HepG2 (cell line): ENCODE measurements at regions not wholly inside any gene's neighbourhood (a gene's known extent, or its start where the extent isn't known, plus 50 kb on each side); places are given as distances from the start of the nearest gene placed in this dataset.
"Not testable (repeated sequence)": the region's sequence is repeated elsewhere in the genome, so short reads cannot be mapped to it uniquely, and the experiment has no call there.

Experiments
- ATAC-seq: fragments of 200-7000 bp; cut with Tn5 transposase; 3 replicates; pipeline ENCODE4 v1.9.1; 2020; ENCODE audit warnings: mild to moderate bottlenecking, moderate library complexity
- BruUV-seq: library from RNA; stranded (reverse); fragments of 400-500 nt; replicated peaks from 2 replicates; lab custom pipeline; 2021; lab: Mats Ljungman, UMichigan
- CTCF ChIA-PET: fragments of 300-600 bp; formaldehyde crosslinking; extraction: SDS; loops from one replicate; lab custom pipeline; 2021; ENCODE audit warnings: low total read pairs, inconsistent platforms, low intra/inter-chr PET ratio; lab: Yijun Ruan, JAX
- POLR2A ChIA-PET: fragments of 350-600 bp; sonication (Branson Sonifier 250); formaldehyde crosslinking; loops from one replicate; lab custom pipeline; 2020; ENCODE audit warnings: antibody characterized with exemption, inconsistent platforms; lab: Yijun Ruan, JAX
- DNase-seq: peaks from one replicate; pipeline ENCODE4 v3.0.0-alpha.2; 2015; ENCODE audit warnings: low spot score
- FAIRE-seq: peaks from 3 replicates; lab custom pipeline; 2011; peaks lifted over from hg19 to GRCh38; lab: Jason Lieb, UNC
- H2AFZ ChIP-seq: one replicate; pipeline ENCODE4 v1.6.1; 2011; ENCODE audit warnings: low read length, inconsistent platforms
- H3K27ac ChIP-seq: fragments of 300-600 bp; 3 replicates; pipeline ENCODE4 v1.8.0; 2011; ENCODE audit warnings: mixed run types, mild to moderate bottlenecking, mixed read lengths, low read length, inconsistent platforms; ENCODE audit not compliant: insufficient read depth; ENCODE audit errors: extremely low read length
- H3K27me3 ChIP-seq, 2 experiments: fragments of 200-600 bp in 1 of 2; 2 replicates in 1 of 2; 3 replicates in 1 of 2; pipeline versions ENCODE4 v1.6.0 to v1.8.0; 2011; ENCODE audit warnings: low read length in 2 of 2, mild to moderate bottlenecking in 2 of 2, moderate library complexity in 2 of 2, inconsistent platforms in 1 of 2; ENCODE audit not compliant: insufficient read depth in 2 of 2, control insufficient read depth in 1 of 2
- H3K36me3 ChIP-seq, 2 experiments: fragments of 200-600 bp in 1 of 2; replicated peaks in 1 of 2; 2 replicates in 1 of 2; 3 replicates in 1 of 2; pipeline versions ENCODE4 v1.5.1 to v1.8.0; 2011; ENCODE audit warnings: low read length in 2 of 2, inconsistent platforms in 1 of 2; ENCODE audit not compliant: insufficient read depth in 2 of 2, control insufficient read depth in 1 of 2
- H3K4me1 ChIP-seq: 2 replicates; pipeline ENCODE4 v1.5.1; 2012; ENCODE audit warnings: low read length, inconsistent platforms; ENCODE audit not compliant: insufficient read depth
- H3K4me2 ChIP-seq: 2 replicates; pipeline ENCODE4 v1.6.0; 2011; ENCODE audit warnings: low read depth, low read length, inconsistent platforms
- H3K4me3 ChIP-seq, 3 experiments: fragments of 200-600 bp in 1 of 3; sonication (generic), shearing (Covaris generic) in 1 of 3; replicated peaks in 1 of 3; 2 replicates each; pipeline ENCODE4 v1.5.1; 2011 to 2016; ENCODE audit warnings: low read length in 3 of 3, inconsistent platforms in 2 of 3, low read depth in 2 of 3, mild to moderate bottlenecking in 2 of 3, control low read depth in 1 of 3, mixed read lengths in 1 of 3; ENCODE audit not compliant: insufficient read depth in 1 of 3
- H3K79me2 ChIP-seq: one replicate; pipeline ENCODE4 v1.6.1; 2011; ENCODE audit warnings: low read length, inconsistent platforms; ENCODE audit not compliant: insufficient read depth
- H3K9ac ChIP-seq: 2 replicates; pipeline ENCODE4 v1.6.0; 2011; ENCODE audit warnings: mild to moderate bottlenecking, low read depth, low read length, inconsistent platforms; ENCODE audit not compliant: insufficient read depth
- H3K9me3 ChIP-seq: 2 replicates; pipeline ENCODE4 v1.5.1; 2012; ENCODE audit warnings: mild to moderate bottlenecking, low read length
- H4K20me1 ChIP-seq: 2 replicates; pipeline ENCODE4 v1.6.0; 2011; ENCODE audit warnings: inconsistent platforms, mild to moderate bottlenecking, low read length, moderate library complexity; ENCODE audit not compliant: insufficient read depth
- HNF4A ChIP-seq: sonication (generic); formaldehyde crosslinking; IDR thresholded peaks from 2 replicates; pipeline ENCODE4 v1.4.0; 2020; ENCODE audit warnings: missing genetic modification reagents
- POGZ ChIP-seq: sonication (generic); formaldehyde crosslinking; IDR thresholded peaks from 2 replicates; pipeline ENCODE4 v1.4.0; 2020; ENCODE audit warnings: mild to moderate bottlenecking, missing genetic modification reagents
- SALL1 ChIP-seq: sonication (generic); formaldehyde crosslinking; IDR thresholded peaks from 2 replicates; pipeline ENCODE4 v1.8.0; 2022; ENCODE audit warnings: mild to moderate bottlenecking, missing genetic modification reagents
- SOX6 ChIP-seq, 2 experiments: fragments of 450-650 bp in 1 of 2; sonication (generic) in 1 of 2; formaldehyde crosslinking in 1 of 2; IDR thresholded peaks; 2 replicates each; pipeline versions ENCODE4 v1.4.0 to v1.6.1; 2017 to 2020; ENCODE audit warnings: antibody characterized with exemption in 1 of 2, mild to moderate bottlenecking in 1 of 2, missing genetic modification reagents in 1 of 2
- ZMYM2 ChIP-seq: sonication (generic); formaldehyde crosslinking; IDR thresholded peaks from 2 replicates; pipeline ENCODE4 v1.8.0; 2022; ENCODE audit warnings: mild to moderate bottlenecking, missing genetic modification reagents
- ZMYM3 ChIP-seq: sonication (generic); formaldehyde crosslinking; IDR thresholded peaks from 2 replicates; pipeline ENCODE4 v1.5.1; 2020; ENCODE audit warnings: mild to moderate bottlenecking, missing genetic modification reagents
- ZNF280D ChIP-seq: sonication (generic); formaldehyde crosslinking; IDR thresholded peaks from 2 replicates; pipeline ENCODE4 v1.5.1; 2020; ENCODE audit warnings: mild to moderate bottlenecking, missing genetic modification reagents
- ZNF362 ChIP-seq: sonication (generic); formaldehyde crosslinking; IDR thresholded peaks from 2 replicates; pipeline ENCODE4 v1.4.0; 2020; ENCODE audit warnings: missing genetic modification reagents, mild to moderate bottlenecking, borderline replicate concordance
- ZNF770 ChIP-seq: sonication (generic); formaldehyde crosslinking; IDR thresholded peaks from 2 replicates; pipeline ENCODE4 v1.5.0; 2020; ENCODE audit warnings: mild to moderate bottlenecking, missing genetic modification reagents
- WGBS: methylation state at CpG from one replicate; pipeline ENCODE4 v1.1.6; 2017; ENCODE audit warnings: low lambda C conversion rate; 5-methylcytosine and 5-hydroxymethylcytosine counted together
- in situ Hi-C: cut with HindIII; loops from 2 replicates; pipeline ENCODE4 v1.10.0; 2017; ENCODE audit warnings: low pct_unique_long_range_greater_than_20kb; ENCODE audit not compliant: extremely low pct_ligation_motif_present
- intact Hi-C: fragments of 100-400 bp; cut with micrococcal nuclease; formaldehyde crosslinking; loops from one replicate; pipeline ENCODE4 v1.10.0; 2022; ENCODE audit not compliant: unreplicated experiment

GRCh38 chr14:89660625-89661233, 243.7 kb upstream of the FOXN3 start:
- in situ Hi-C loops; H2AFZ ChIP-seq; H3K27ac ChIP-seq; H3K4me3 ChIP-seq; H3K79me2 ChIP-seq; POLR2A ChIA-PET; intact Hi-C loops; BruUV-seq; H3K36me3 ChIP-seq; H4K20me1 ChIP-seq; H3K9me3 ChIP-seq; FAIRE-seq; ATAC-seq; H3K4me2 ChIP-seq; CTCF ChIA-PET; H3K27me3 ChIP-seq; H3K9ac ChIP-seq; DNase-seq; TF ChIP-seq SOX6 (IDR thresholded peaks at IDR 0.05): not testable (repeated sequence)
- TF ChIP-seq SOX6 (CRISPR knock-in tag; IDR thresholded peaks at IDR 0.05): peak; percentile 41; the same call in 1 of the 2 replicates
- peak; percentile 46 for TF ChIP-seq HNF4A (CRISPR knock-in tag)
- TF ChIP-seq ZNF362 (CRISPR knock-in tag): peak; percentile 30; the same call in 1 of the 2 replicates
- peak; percentile 69 for TF ChIP-seq ZMYM3 (CRISPR knock-in tag)
- peak; percentile 84 for TF ChIP-seq ZNF770 (CRISPR knock-in tag)
- TF ChIP-seq POGZ (CRISPR knock-in tag): peak; percentile 61; the same call in 1 of the 2 replicates
- TF ChIP-seq ZMYM2 (CRISPR knock-in tag): 0 out of 2 replicates have a peak, but pooled peaks have one; percentile 22
- peak; percentile 80 for TF ChIP-seq SALL1 (CRISPR knock-in tag)
- TF ChIP-seq ZNF280D (CRISPR knock-in tag): 0 out of 2 replicates have a peak, but pooled peaks have one; percentile 47
- H3K4me1 ChIP-seq: peaks cover 40% of the 10 kb centered on the region
- WGBS: 20% methylated on average over 6 of the region's 6 CpGs
